Activated gamma-delta T cell (primary cell): ENCODE measurements at regions not wholly inside any gene's neighbourhood (a gene's known extent, or its start where the extent isn't known, plus 50 kb on each side); places are given as distances from the start of the nearest gene placed in this dataset.
"Not testable (repeated sequence)": the region's sequence is repeated elsewhere in the genome, so short reads cannot be mapped to it uniquely, and the experiment has no call there.

Experiments
- DNase-seq: peaks from one replicate; lab custom pipeline; 2025; lab: John Stamatoyannopoulos, UW

GRCh38 chr12:11539156-11539555, 110.3 kb upstream of the ETV6 start:
- no peak for DNase-seq

GRCh38 chr12:11540156-11540555, 109.3 kb upstream of the ETV6 start:
- DNase-seq, result no peak

GRCh38 chr12:11540615-11541310, 108.7 kb upstream of the ETV6 start:
- no peak for DNase-seq

GRCh38 chr12:11542599-11542998, 106.9 kb upstream of the ETV6 start:
- no peak for DNase-seq

GRCh38 chr12:11543457-11544158, 105.9 kb upstream of the ETV6 start:
- DNase-seq, result no peak

- no peak for DNase-seq
Observed at GRCh38 chr12:11545484-11546330, 103.8 kb upstream of the ETV6 start.

GRCh38 chr12:11546582-11547270, 102.7 kb upstream of the ETV6 start:
- DNase-seq, result not testable (repeated sequence)

- peak; percentile 9 for DNase-seq
Observed at GRCh38 chr12:11547271-11547646, 102.2 kb upstream of the ETV6 start.

GRCh38 chr12:11549119-11549518, 100.4 kb upstream of the ETV6 start:
- DNase-seq, result no peak

- no peak for DNase-seq
Observed at GRCh38 chr12:11553871-11554533, 95.5 kb upstream of the ETV6 start.

- no peak for DNase-seq
Observed at GRCh38 chr12:11555195-11555594, 94.3 kb upstream of the ETV6 start.

- DNase-seq, result no peak
Observed at GRCh38 chr12:11555743-11556625, 93.5 kb upstream of the ETV6 start.

GRCh38 chr12:11556682-11557081, 92.8 kb upstream of the ETV6 start:
- no peak for DNase-seq

- no peak for DNase-seq
Observed at GRCh38 chr12:11559626-11560340, 89.7 kb upstream of the ETV6 start.

GRCh38 chr12:11561411-11561810, 88.1 kb upstream of the ETV6 start:
- DNase-seq, result no peak

- DNase-seq, result no peak
Observed at GRCh38 chr12:11563785-11564739, 85.4 kb upstream of the ETV6 start.

GRCh38 chr12:11564984-11565651, 84.4 kb upstream of the ETV6 start:
- no peak for DNase-seq

- no peak for DNase-seq
Observed at GRCh38 chr12:11565752-11566151, 83.7 kb upstream of the ETV6 start.
